ENCODE measurements at regions not wholly inside any gene's neighbourhood (a gene's known extent, or its start where the extent isn't known, plus 50 kb on each side); places are given as distances from the start of the nearest gene placed in this dataset.
"Not testable (repeated sequence)": the region's sequence is repeated elsewhere in the genome, so short reads cannot be mapped to it uniquely, and the experiment has no call there.

DNA sequence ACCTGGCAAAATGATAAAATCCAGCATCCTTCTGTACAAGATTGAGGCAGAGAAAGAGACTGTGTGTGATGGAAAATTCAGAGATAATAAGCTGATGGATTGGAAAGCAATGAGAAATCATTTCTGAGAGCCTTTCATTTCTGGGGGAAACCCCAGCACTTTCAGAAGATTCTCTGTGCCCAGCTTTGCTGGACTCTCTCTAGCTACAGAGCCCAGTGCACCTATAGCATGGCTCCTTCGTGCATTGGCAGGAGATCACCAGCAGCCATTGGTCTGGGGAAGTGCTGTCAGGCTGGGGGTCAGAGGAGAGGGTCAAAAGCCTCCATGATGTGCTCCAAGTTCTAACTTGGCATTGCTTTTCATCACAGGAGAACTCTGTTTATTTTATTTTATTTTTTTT lies 259.9 kb downstream of the SOX9 start:
- ChIA-PET CTCF (no interaction called here), POLR2A (no interaction called here)

DNA sequence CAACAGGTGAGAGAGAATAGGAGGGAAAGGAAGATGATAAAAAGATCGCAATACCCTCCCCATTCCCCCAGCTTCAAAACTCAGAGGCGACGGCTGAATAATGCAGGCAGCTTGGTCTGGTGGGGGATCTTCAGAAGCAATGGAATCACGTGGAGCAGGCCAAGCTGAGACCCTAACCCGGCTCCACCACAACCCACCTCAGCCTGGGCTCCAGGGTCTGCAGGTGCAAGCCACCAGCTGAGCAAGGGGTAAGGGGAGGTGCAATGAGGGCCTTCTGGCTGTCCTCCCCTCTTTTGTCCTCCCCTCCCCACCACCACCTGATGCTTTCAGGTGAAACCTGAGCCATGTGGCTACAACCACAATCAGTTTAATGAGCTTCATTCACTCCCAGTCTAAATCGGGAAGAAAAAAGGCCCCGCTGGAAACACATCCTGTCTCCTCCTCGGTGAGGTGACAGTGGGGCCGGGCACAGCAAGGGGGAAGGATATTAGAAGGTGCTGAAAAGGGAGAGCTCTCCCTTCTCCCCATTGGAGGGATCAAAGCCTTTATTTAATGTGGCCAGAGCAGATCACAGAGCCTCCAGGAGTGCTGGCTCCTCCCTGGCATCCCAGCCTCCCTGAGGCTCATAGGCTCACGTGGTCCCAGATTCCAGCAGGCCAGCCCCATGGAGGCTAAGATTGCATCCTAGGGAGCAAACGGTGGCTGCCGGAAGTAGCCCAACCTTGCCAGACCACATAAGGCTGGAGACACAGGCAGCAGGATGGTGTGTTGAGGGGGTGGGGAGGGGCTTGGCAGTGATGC lies 261.0 kb downstream of the SOX9 start:
- ChIA-PET POLR2A (no interaction called here), CTCF (no interaction called here)

DNA sequence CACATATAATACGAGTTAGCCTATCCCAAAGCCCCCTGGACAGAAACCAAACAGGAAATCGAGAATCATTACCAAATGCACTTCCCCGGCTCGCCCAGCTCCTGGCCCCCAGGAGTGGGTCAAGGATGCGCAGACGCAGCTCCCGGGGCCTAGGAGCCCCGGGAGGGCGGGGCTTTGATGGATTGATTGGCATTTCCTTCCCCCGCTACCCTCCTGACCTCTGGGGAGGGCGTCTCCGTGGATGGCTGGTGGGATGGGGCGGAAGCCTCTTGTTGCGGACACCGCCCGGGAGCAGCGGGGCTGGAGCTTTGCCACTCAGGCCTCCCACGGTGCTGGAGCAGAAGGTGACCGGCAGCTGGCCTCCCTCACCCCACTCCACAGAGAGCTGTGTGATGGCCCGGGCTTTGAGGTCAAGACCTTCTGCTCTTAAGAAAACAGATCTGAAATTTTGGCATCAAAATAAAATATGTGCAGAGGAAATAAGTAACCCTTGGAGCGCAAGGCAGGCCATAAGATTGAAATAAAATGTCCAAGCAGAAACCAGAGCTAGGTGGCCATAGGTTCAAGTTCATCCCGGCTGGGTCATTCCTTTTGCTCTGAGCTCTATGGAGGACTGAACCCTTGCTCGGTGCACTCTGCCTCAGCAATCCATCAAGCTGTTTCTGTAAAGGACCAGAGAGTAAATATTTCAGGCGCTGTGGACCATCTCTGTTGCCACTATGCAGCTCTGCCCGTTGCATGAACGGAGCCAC lies 262.3 kb downstream of the SOX9 start:
- ChIA-PET CTCF (no interaction called here), POLR2A (no interaction called here)

DNA sequence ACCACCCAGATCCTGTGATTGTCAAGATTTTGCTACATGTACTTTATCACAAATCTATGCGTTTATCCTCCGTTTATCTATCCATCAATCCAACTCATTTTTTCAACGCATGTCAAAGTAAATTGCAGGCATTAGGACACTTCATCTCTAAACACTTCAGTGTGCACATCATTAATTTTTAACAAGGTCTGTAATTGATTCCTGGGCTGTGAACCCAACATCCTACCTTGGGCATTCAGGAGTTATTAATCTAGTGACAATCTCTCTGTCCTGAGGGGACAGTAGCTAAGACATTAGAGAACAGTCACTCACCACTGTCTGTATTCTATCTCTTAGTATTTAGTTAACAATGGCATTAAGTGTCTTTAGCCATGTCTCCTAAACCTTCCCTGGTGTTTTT lies 264.7 kb downstream of the SOX9 start:
- CTCF ChIA-PET = no interaction called here
- POLR2A ChIA-PET = no interaction called here

DNA sequence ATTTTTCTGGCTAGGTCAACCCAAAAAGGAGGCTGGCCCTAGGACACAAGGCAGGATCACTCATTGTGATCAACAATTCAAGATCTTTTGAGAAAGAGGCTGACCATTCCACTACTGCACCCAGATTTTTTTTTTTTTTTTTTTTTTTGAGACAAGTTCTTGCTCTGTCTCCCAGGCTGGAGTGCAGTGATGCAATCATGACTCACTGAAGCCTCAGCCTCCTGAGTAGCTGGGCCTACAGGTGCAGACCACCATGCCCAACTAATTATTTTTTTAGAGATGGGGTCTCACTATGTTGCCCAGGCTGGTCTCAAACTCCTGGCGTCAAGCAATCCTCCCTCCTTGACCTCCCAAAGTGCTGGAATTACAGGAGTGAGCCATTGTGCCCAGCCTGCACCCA lies 265.4 kb downstream of the SOX9 start:
- POLR2A ChIA-PET, CTCF ChIA-PET: not testable (repeated sequence)

DNA sequence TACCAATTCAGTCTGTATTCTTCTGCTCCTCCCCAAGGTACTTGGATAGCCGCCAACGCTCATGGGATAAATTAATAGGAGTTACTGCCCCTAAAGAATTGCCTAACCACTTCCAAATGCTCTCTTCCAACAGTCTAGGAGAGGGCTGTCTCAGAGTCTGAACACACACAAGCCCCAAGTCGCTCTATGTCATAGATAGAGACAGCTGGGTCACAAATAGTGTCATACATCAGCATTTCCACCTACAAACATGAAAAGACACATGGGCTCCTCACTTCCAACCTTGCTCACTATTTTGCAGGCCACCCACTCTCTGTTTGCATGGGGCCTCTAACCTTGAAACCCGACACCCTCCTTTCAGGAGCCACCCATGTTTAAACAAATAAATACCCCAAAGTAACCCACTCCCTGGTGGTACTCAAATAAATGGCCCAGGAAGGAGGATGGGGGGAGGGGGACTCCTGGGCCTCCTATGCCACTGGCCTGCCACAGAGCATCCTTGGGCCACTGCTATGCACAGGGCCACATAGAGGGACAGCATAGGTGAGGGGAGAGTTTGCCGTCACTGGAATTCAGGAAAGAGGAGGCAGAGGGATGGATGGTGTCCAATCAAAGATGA lies 265.9 kb downstream of the SOX9 start:
- ChIA-PET POLR2A (no interaction called here), CTCF (no interaction called here)

DNA sequence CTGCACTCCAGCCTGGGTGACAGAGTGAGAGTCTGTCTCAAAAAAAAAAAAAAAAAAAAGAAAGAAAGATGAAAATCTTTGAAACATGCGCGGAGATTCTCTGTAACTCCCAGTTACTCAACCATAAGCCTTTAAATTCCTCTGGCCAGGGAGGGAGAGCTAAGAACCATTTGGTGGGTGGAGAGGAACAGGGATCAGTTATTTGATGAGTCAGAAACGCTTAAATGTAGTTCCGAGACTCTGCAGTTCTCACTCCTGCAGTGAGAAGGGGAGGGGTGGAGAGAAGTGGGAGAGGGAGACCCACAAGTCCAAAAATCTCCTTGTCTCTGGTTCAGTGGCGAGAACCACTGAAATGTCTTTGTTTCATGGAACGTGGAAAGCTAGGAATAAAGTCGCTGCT lies 266.7 kb downstream of the SOX9 start:
- POLR2A ChIA-PET = no interaction called here
- CTCF ChIA-PET = no interaction called here

DNA sequence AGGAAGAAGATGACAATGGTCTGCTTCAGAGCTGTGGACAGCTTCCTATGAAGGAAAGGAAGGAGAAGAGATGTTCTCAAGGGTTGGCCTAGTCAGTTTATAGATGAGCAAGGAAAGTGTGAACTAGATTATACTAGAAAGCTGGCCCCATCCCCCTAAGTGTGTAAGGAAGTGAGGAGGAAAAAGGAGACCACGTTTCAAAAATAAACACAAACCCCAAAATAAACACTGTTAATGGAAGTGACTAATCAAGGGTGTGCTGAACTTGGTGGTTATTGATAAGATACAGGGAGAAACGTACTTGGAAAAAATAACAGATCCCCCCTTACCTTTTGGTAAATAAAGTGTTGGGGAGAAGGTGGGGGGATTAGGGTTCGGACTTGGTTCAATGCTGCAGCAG lies 267.1 kb downstream of the SOX9 start:
- ChIA-PET CTCF (no interaction called here), POLR2A (no interaction called here)

DNA sequence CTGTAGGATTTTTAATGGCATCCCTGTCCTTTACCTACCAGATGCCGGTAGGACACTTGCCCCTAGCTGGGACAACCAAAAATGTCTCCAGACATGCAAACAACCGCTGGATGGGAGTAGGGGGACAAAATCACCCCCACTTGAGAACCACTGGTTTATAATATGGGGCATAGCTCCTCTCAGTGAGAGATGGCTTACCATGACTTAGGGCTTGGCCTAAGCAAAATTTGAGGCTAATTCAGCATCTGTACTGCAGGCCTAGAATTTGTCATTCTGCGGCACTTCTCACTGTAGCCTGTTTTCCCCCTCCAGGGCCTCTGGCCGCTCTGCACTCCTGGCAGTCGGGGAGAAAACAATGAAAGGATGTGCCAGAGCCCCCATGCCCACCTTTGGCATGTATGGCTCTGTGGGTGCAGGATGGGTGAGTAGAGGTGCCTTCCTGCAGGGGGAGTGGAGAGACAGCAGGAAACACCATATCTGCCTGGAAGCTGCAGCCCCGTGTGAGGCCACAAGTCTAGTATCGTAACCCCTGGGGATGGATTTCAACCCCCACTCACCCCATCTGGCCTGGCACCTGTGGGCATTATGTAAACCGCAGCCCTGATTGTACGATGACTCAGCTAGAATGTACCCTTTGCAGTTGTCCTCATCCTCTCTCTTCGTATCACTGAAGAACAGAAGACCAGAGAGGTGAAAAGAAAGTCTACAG lies 268.1 kb downstream of the SOX9 start:
- POLR2A ChIA-PET = no interaction called here
- CTCF ChIA-PET = no interaction called here

DNA sequence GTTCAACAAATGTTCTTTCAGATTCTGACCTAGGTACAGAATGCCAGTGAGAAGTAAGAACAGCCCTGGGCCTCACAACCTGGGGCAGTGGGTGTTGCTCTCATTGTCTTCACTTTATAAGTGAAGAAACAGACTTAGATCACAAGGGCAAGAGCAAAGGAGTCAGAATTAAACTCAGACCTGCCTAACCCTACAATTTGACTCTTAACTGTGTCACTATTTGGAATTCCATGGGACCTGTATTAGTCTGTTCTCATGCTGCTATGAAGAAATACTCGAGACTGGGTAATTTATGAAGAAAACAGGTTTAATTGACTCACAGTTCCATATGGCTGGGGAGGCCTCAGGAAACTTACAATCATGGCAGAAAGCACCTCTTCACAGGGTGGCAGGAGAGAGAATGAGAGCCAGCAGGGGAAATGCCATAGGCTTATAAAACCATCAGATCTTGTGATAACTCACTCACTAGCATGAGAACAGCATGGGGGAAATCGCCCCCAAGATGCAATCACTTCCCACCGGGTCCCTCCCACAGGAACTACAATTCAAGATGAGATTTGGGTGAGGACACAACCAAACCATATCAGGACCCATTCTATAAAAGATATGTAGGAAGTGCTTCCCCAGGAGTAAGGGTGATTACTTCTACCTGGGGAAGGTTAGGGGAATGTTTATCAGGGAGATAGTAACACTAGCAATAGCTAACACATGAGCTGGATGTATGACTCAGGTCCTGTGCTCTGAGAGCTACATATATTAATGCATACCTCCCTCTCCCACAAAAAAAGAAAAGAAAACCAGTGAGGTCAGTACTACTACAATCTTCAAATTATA lies 270.1 kb downstream of the SOX9 start:
- POLR2A ChIA-PET = no interaction called here
- CTCF ChIA-PET = no interaction called here

DNA sequence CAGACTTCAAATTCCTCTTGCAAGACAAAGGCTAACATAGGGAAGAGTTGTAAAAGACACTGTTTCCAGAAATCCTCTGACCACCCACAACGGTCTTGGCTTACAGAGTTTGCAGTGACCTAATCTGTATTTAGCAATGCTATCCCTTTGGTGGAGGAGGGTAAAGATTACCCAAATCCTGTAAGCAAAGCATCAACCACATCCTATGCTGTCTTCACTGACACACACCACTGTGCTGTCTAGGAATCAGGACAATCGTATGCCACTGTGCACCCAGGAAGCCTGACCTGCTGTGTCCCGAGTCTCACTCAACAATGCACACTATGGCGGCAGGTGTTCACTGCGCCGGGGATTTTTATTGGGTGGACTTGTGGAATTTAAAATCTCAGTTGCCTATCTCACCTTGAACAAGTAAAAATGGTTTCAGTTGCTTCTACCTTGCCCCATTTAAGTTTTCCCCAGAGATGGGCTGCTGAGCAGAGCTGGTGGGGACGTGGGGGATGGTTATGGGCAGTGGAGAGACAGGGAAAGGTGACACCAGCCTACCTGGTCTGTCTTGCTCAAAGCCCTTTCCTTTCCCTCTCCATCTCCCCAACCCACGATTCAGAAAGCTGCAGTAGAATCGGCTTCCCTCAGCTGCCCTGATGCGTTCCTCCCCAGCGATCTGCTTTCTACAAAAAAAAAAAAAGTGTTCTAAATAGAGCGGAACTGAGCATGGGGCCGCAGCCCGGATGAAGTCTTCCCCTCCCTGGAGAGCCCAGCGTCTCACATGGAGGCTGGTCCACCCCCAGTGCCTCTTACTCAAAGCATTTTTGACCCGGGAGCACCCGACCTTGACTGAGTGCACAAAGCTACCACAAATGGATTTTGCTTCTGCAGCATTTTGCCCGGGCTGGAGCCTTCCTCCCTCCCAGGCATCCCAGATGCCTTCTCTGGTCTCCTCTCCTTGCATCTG lies 271.5 kb downstream of the SOX9 start:
- POLR2A ChIA-PET = no interaction called here

DNA sequence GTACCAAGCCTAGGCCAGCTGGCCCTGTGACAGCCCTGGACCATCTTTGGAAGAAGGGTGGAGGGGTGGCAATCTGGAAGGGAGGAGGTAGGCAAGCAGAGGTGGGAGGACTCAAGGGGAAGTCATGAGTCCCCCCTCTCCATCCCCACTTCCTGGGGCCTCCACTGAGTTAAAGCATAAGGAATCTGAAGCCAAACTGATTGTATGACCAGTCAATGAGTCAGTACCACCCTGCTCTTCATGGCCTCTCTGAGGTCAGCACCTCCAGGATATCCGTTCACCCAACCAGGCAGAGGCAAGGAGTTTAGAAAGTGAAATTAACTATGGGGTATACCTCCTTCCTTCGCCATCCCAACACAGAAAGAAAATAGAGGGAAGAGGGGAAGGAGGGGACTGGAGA lies 272.7 kb downstream of the SOX9 start:
- CTCF ChIA-PET = no interaction called here
- POLR2A ChIA-PET = no interaction called here

More for the DNA sequence above, 271.5 kb downstream of the SOX9 start:
- CTCF ChIA-PET = no interaction called here

DNA sequence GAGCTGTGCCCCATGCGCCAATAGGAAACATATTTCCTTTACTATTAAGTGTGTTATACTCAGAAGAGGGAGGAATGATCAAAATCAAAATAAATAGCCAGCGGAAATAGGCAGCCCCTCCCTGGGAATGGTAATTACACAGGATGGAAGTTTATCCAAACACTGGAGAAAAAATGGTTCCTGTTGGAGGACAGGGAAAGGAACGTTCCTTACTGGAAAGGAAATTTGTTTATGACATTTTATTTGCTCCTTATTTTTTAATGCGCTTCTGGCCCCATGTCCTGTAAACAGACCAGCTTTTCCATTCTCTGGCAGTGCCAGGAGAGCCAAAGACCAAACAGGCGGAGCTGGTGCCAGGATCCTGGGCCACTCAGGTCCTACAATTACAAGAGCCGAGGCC lies 273.7 kb downstream of the SOX9 start:
- CTCF ChIA-PET = interaction anchor here (0.6 kb wide), 1 partner anchor 143 kb away, joined by 3 read pairs; no protein-coding TSS in a partner anchor
- POLR2A ChIA-PET = no interaction called here

DNA sequence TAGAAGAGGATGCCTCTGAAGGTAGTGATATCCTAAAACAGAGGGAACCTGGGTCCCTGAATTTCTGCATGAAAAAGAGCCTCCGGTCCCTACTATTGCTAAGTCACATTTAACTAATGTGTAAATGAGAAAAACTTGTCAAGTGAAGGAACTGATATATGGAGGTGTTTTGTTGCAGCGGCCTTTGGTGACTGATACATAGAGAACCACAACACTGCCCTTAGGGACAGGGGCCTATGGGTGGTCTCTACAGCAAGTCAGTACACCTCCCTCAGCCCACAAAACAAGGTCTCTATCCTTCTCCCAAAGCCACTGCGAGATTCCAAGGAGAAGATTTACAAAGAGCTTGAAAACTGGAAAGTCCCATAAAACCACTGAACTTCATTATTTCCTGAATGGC lies 275.3 kb downstream of the SOX9 start:
- ChIA-PET POLR2A (no interaction called here), CTCF (no interaction called here)

DNA sequence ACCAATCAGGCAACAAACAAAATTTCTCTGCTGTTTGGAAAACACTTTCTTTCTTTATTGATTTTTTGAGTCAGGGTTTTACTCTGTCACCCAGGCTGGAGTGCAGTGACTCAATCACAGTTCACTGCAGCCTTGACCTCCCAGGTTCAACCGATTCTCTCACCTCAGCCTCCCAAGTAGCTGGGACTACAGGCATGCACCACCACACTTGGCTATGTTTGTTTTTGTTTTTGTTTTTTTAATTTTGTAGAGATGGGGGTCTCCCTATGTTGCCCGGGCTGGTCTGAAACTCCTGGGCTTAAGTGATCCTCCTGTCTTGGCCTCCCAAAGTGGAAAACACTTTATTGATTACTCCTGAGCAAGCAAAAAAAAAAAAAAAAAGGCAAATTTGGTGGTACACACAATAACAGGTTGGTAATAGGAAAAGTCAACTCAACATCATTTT lies 276.4 kb downstream of the SOX9 start:
- CTCF ChIA-PET = no interaction called here
- POLR2A ChIA-PET = no interaction called here

DNA sequence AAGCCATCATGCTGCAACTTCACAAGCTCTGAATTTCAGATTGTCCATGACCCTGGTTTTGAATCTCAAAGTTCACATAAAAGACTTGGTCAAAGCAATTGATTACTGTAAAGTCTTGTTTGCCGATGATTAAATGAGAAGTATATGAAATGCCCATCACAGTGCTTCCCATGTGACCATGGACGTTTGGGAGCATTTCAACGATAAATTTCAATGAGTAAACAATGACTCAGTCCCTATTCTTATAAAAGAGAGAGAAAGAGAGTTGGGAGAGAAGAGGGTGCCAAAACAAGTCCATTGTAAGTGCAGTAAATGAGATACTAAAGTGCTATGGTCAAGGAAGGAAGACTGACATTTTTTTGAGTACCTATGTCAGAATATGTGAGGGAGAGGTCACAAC lies 276.9 kb downstream of the SOX9 start:
- ChIA-PET POLR2A (no interaction called here), CTCF (no interaction called here)

DNA sequence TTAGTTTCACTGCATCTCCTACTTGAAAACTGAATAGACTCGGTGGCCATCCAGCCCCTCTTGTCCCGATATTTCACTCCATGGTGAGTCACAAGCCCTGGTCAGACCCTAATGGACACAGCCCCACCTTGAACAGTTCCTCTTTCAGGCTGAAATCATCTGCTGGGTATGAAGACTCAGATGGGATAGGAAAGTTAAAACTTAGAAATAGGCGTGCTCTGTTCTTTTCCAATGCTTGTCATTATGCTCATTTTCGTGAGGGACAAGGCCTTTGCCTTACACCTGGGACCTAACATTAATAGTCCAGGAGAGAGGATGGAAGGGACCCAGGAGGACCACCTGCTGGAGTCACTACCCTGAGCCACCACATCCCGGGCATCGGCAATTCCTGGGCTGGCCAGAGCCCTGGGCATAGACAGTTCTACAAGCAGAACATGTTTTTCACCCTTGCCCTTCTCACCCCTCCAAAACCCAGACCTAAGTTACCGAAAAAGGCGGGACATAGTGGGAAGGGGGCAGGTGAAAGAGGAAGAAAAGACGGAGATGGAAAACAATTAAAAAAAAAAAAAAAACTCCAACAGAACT lies 278.3 kb downstream of the SOX9 start:
- CTCF ChIA-PET = no interaction called here
- POLR2A ChIA-PET = no interaction called here

All from activated CD8-positive, alpha-beta memory T cell treated with anti-CD3 and anti-CD28 coated beads for 36 hours (primary cell).